HG03060 (cell line): ENCODE measurements at regions not wholly inside any gene's neighbourhood (a gene's known extent, or its start where the extent isn't known, plus 50 kb on each side); places are given as distances from the start of the nearest gene placed in this dataset.

Experiments used
- ATAC-seq: cut with Tn5 transposase; IDR thresholded peaks from one replicate; pipeline ENCODE4 v1.9.1; 2021; ENCODE audit warnings: low read depth, moderate number of reproducible peaks; ENCODE audit not compliant: unreplicated experiment

GRCh38 chr13:80451641-80452040 is 110.7 kb upstream of the SPRY2 start:
- no peak for ATAC-seq

DNA sequence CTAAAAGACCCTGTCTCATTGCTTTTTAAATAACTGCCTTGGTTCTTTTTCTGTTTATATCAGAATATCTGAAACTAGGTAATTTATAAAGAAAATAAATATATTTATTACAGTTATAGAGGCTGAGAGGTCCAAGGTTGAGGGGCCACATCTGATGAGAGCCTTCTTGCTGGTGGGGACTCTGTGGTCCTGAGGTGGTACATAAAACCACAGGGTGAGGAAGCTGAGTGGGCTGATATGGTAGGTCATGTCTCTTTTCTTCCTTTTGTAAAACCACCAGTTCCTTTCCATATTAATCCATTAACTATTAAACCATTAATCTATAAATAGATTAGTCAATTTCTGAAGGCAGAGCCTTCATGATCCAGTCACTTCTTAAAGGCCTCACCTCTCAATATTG is 109.5 kb upstream of the SPRY2 start:
- no peak for ATAC-seq

GRCh38 chr13:80448725-80449124 is 107.8 kb upstream of the SPRY2 start:
- no peak for ATAC-seq

- no peak for ATAC-seq
Observed at GRCh38 chr13:80447747-80448146, 106.8 kb upstream of the SPRY2 start.

- ATAC-seq: no peak
Observed at GRCh38 chr13:80444240-80445015, 103.5 kb upstream of the SPRY2 start.

DNA sequence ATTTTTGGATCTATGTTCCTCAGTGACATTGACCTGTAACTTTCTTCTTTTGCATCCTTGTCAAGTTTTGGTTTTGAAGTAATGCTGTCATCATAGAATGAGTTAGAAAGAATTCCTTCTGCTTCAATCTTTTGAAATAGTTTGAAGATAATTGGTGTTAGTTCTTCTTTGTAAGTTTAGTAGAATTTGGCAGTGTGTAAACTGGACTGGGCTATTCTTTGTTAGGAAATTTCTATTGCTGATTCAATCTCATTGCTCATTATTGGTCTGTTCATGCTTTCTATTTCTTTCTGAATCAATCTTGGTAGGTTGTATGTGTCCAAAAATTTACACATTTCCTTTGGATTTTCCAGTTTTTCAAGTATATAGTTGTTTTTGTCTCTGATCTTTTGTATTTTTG is 101.7 kb upstream of the SPRY2 start:
- ATAC-seq: no peak

- peak; percentile 92 for ATAC-seq
Observed at GRCh38 chr13:80441968-80442367, 101.0 kb upstream of the SPRY2 start.

DNA sequence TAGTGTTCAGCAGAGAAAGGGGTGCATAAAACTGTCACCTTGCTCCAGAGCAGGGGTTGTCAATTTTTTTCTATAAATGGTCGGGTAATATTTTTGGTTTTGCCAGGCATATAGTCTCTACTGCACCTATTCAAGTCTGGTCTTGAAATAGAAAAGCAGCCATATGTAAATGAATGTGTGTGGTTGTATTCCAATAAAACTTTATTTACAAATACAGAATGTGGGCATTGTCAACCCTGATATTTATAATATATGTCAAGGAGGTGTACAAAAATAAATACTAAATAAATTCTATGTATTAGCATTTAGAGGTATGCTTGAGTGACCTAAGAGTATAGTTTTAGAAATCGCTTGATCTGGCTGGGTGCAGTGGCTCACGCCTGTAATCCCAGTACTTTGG is 97.6 kb upstream of the SPRY2 start:
- no peak for ATAC-seq

- ATAC-seq: no peak
Observed at GRCh38 chr13:80437231-80437630, 96.3 kb upstream of the SPRY2 start.

DNA sequence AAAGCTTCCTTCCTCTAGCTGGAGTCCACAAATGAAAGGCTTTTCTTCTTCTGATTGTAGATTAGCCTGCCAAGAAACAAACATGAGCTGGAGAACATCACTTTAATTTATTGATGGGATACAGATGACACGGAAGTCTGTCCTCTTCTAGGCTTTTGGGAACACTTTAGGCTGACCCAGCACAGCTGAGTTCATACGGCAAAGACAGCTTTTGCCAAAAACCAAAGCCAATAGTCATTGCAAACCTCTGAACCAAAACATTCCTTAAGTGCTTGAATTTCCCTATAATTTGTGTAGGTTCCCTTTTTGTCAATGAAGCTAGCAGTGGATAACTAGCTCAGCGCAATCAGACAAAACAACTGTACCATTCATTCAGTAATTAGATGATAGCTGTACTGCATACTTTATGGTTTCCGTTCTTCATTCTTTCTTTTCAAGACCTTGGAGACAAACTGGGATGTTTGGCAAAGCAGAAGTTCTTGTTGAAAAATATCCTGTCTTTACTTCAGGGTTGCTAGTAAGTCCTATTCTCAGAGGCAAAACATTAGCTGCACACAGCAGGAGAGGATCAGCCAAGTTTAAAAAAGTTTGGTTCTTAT is 95.7 kb upstream of the SPRY2 start:
- ATAC-seq: no peak

DNA sequence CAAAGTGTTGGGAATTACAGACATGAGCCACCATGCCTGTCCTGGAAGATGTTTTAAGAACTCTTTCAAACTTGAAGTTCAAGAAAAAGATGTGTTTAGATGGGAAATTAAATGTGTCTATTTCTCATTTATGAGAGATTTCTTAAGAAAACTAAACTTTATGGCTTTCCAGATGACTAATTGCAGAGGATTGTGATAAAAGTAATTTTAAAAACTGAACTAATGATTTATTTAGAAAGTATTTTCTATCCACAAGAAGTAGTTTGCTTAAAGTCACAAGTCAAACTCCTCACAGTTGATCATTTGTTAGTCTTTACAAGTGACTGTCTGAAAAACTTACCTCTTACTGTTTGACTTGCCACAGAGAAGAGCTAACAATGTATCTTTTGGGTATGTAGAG is 89.6 kb upstream of the SPRY2 start:
- no peak for ATAC-seq

DNA sequence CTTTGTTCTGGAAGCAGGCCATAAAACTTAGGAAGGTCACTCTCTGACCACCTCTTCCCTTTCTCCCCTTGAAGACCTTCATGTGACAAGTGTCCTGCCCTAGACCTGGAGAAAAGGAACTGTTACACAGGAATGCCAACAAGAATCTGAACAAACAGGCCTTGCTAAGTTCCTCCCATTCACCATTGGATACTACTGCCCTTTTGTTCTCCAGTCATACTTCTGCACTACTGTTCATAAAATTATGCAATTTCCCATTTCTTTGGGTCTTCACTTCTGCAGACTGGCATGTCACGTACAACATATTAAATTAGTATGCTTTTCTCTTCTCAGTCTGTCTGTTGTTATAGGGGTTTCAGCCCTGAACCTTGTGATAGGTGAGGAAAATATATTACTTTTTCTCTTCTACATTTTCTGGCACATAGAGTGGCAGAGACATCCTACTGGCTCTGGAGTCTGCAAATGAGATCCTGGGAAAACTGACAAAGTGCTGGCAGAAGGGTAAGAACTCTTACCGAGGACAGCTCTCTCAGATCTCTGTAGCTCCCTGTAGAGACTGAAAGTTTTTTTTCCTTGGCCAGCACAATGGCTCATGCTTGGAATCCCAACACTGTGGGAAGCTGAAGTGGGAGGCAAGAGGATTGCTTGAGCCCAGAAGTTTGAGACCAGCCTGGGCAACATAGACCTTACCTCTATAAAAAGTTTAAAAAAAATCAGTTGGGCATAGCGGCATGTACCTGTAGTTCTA is 87.6 kb upstream of the SPRY2 start:
- ATAC-seq: no peak

GRCh38 chr13:80419416-80419815 is 78.5 kb upstream of the SPRY2 start:
- ATAC-seq: no peak

- no peak for ATAC-seq
Observed at GRCh38 chr13:80413611-80414010, 72.7 kb upstream of the SPRY2 start.

DNA sequence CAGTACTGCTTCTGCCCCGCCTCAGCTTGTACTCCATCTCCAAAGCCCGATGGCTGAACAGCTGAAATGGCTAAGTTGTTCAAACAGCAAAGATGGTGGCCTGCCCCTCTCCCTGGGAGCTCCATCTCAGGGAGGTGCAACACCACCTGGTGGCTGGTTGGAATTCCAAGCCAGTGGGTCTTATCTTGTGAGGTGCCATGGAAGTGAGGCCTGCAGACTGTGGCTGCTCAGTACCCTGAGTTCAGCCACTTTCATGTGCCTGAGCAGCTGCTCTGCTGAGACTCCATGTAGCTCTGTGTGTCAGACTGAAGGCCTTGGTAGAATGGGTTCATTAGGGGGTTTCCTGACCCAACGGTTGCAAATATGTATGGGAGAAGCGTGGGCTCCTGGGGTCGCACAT is 67.3 kb upstream of the SPRY2 start:
- ATAC-seq: no peak

DNA sequence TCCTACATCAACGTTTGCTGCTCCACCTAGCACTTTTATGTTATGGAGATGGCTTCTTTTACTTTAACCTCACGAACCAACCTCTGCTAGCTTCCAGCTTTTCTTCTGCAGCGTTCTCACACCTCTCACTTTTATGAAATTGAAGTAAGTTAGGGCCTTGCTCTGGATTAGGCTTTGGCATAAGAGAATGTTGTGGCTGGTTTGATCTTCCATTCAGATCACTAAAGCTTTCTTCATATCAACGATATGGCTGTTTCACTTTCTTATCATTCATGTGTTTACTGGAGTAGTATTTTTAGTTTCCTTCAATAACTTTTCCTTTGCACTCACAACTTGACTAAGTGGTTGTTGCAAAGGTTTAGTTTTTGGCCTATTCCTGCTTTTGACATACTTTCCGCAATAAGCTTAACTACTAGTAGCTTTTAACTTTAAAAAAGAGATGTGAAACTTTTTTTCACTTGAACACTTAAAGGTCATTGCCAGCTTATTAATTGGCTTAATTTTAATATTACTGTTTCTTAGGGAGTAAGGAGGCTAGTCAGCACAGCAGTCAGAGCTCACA is 60.0 kb upstream of the SPRY2 start:
- peak; percentile 35 for ATAC-seq

- no peak for ATAC-seq
Observed at GRCh38 chr13:80400164-80400864, 59.4 kb upstream of the SPRY2 start.

DNA sequence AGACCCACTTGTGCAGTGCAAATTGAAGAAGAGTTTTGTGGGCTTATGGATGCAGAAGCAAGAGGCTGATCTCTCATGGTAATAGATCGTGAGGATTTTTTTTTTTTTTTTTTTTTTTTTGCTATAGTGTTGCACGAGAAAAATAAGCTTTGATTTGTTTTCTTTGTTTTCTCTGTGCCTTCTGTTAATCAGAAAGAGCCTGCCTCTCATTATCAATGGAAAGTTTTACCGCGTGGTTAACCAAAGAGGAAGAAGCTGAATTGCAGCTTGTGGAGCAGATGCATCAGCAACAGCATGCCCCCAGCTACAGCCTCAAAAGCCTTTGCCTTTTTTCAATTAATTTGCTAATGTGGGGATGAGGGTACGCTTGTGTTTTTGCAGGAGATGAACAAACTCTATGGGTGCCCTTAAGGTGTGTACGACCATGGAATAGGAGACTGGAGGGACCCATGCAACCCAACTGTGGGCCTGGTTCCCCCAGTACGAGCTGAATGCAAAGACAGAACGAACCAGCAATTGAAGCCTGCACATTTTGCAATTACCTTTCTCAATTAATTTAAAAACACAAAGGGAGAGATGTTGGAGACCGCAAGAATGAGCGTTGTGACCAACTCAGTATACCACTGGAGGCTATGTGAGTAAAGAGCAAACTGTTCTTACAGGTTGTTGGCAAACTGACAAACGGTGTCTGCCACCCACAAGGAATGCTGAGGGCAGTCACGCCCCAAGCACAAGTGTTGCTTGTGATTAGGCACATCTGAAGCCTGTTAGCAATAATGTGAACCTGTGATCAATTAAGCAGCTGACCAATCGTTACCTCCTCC is 58.6 kb upstream of the SPRY2 start:
- peak; percentile 55 for ATAC-seq
